PFSK-1 (cell line): ENCODE measurements at regions not wholly inside any gene's neighbourhood (a gene's known extent, or its start where the extent isn't known, plus 50 kb on each side); places are given as distances from the start of the nearest gene placed in this dataset.

Experiments
- FOXP2 ChIP-seq: optimal IDR thresholded peaks from 2 replicates; pipeline ENCODE3; 2011; ENCODE audit warnings: borderline replicate concordance, control low read depth, inconsistent platforms; ENCODE audit not compliant: insufficient read depth; ENCODE audit errors: extremely low read length, extremely low read depth
- POLR2AphosphoS5 ChIP-seq: IDR thresholded peaks from 2 replicates; pipeline ENCODE4 v1.6.1; 2012; ENCODE audit warnings: low read depth, mild to moderate bottlenecking, control low read depth, low read length, moderate library complexity
- SIN3A ChIP-seq: IDR thresholded peaks from 2 replicates; pipeline ENCODE4 v1.6.1; 2012; ENCODE audit warnings: mild to moderate bottlenecking, low read length, moderate library complexity, borderline replicate concordance; ENCODE audit not compliant: insufficient read depth
- TAF1 ChIP-seq: IDR thresholded peaks from 2 replicates; pipeline ENCODE4 v1.6.1; 2012; ENCODE audit warnings: low read length, control low read depth, borderline replicate concordance; ENCODE audit not compliant: insufficient read depth

GRCh38 chr5:175032741-175033151, 308.4 kb downstream of the MSX2 start:
- no peak for TF ChIP-seq SIN3A
- no peak for TF ChIP-seq TAF1
- no peak for TF ChIP-seq POLR2AphosphoS5
- no peak for TF ChIP-seq FOXP2
